Endothelial cell of umbilical vein (primary cell): ENCODE measurements at regions not wholly inside any gene's neighbourhood (a gene's known extent, or its start where the extent isn't known, plus 50 kb on each side); places are given as distances from the start of the nearest gene placed in this dataset.

Source experiments
- BruUV-seq: library from RNA; stranded (reverse); fragments of 400-500 nt; replicated peaks from 2 replicates; lab custom pipeline; 2021; lab: Mats Ljungman, UMichigan
- CTCF ChIA-PET: fragments of 300-600, 350-600 bp; sonication (Branson Sonifier 250); formaldehyde crosslinking; loops from one replicate; lab custom pipeline; 2021; ENCODE audit warnings: antibody characterized with exemption, inconsistent platforms; lab: Charles Lee
- POLR2A ChIA-PET: fragments of 300-600, 350-600 bp; sonication (Branson Sonifier 250); formaldehyde crosslinking; loops from one replicate; lab custom pipeline; 2021; ENCODE audit warnings: antibody characterized with exemption, inconsistent platforms; lab: Charles Lee
- DNase-seq: peaks from one replicate; pipeline ENCODE4 v3.0.0-alpha.2; 2011; ENCODE audit warnings: low read depth, low spot score
- FAIRE-seq: peaks from 2 replicates; lab custom pipeline; 2011; peaks lifted over from hg19 to GRCh38; lab: Jason Lieb, UNC
- H2AFZ ChIP-seq: 2 replicates; pipeline ENCODE4 v1.6.0; 2012; ENCODE audit warnings: low read depth, low read length, control low read depth, inconsistent platforms
- H3K27ac ChIP-seq: 2 replicates; pipeline ENCODE4 v1.5.1; 2011; ENCODE audit warnings: low read depth, mild to moderate bottlenecking, control low read depth, low read length, moderate library complexity; ENCODE audit not compliant: insufficient read depth
- H3K27me3 ChIP-seq, 2 experiments: 2 replicates each; pipeline versions ENCODE4 v1.6.0 to v1.6.1; 2011; ENCODE audit warnings: low read length in 2 of 2, mixed read lengths in 1 of 2; ENCODE audit not compliant: control insufficient read depth in 2 of 2, insufficient read depth in 2 of 2
- H3K36me3 ChIP-seq, 2 experiments: 2 replicates in 1 of 2; 3 replicates in 1 of 2; pipeline ENCODE4 v1.5.1; 2011; ENCODE audit warnings: low read length in 2 of 2, mild to moderate bottlenecking in 1 of 2, moderate library complexity in 1 of 2; ENCODE audit not compliant: control insufficient read depth in 2 of 2, insufficient read depth in 2 of 2; ENCODE audit errors: extremely low read depth in 1 of 2
- H3K4me1 ChIP-seq: 3 replicates; pipeline ENCODE4 v1.5.1; 2011; ENCODE audit warnings: mild to moderate bottlenecking, low read length; ENCODE audit not compliant: control insufficient read depth, insufficient read depth; ENCODE audit errors: extremely low read depth
- H3K4me2 ChIP-seq: 2 replicates; pipeline ENCODE4 v1.6.1; 2011; ENCODE audit warnings: low read length, control low read depth, mixed read lengths; ENCODE audit not compliant: insufficient read depth
- H3K4me3 ChIP-seq, 3 experiments: fragments of 200-600 bp in 1 of 3; sonication (generic), shearing (Covaris generic) in 1 of 3; replicated peaks in 1 of 3; 2 replicates each; pipeline ENCODE4 v1.5.1; 2011 to 2016; ENCODE audit warnings: control low read depth in 3 of 3, low read length in 3 of 3, mild to moderate bottlenecking in 2 of 3, inconsistent platforms in 1 of 3, low read depth in 1 of 3, moderate library complexity in 1 of 3; ENCODE audit not compliant: insufficient read depth in 1 of 3
- H3K79me2 ChIP-seq: 2 replicates; pipeline ENCODE4 v1.6.0; 2012; ENCODE audit warnings: low read length, inconsistent platforms; ENCODE audit not compliant: control insufficient read depth, insufficient read depth
- H3K9ac ChIP-seq: replicated peaks from 2 replicates; pipeline ENCODE3; 2011; ENCODE audit warnings: low read length, control low read depth; ENCODE audit not compliant: insufficient read depth; ENCODE audit errors: extremely low read depth
- H3K9me1 ChIP-seq: replicated peaks from 3 replicates; pipeline ENCODE4 v1.6.0; 2011; ENCODE audit warnings: mild to moderate bottlenecking, low read length; ENCODE audit not compliant: control insufficient read depth, insufficient read depth; ENCODE audit errors: extremely low read depth
- H3K9me3 ChIP-seq: replicated peaks from 2 replicates; pipeline ENCODE4 v1.5.1; 2012; ENCODE audit warnings: low read length, inconsistent platforms; ENCODE audit not compliant: control insufficient read depth, insufficient read depth
- H4K20me1 ChIP-seq: replicated peaks from 2 replicates; pipeline ENCODE3; 2011; ENCODE audit warnings: mild to moderate bottlenecking, low read length; ENCODE audit not compliant: control insufficient read depth, insufficient read depth; ENCODE audit errors: extremely low read depth
- CTCF ChIP-seq, 2 donors: IDR thresholded peaks; 1 replicate in 1 of 2; 2 replicates in 1 of 2; pipeline ENCODE4 v1.5.1; 2011; ENCODE audit warnings: low read length in 2 of 2, mild to moderate bottlenecking in 2 of 2, moderate library complexity in 2 of 2, control low read depth in 1 of 2, inconsistent platforms in 1 of 2, low read depth in 1 of 2; ENCODE audit not compliant: insufficient read depth in 1 of 2; ENCODE audit errors: extremely low read depth in 1 of 2
- EZH2 ChIP-seq: IDR thresholded peaks from 2 replicates; pipeline ENCODE4 v1.6.1; 2012; ENCODE audit warnings: borderline replicate concordance, low read depth, mild to moderate bottlenecking, moderate library complexity, low read length, inconsistent platforms; ENCODE audit not compliant: severe bottlenecking
- FOS ChIP-seq: IDR thresholded peaks from 2 replicates; pipeline ENCODE4 v1.6.1; 2011; ENCODE audit warnings: mild to moderate bottlenecking, low read length, moderate library complexity, borderline replicate concordance; ENCODE audit not compliant: insufficient read depth
- GATA2 ChIP-seq: IDR thresholded peaks from 2 replicates; pipeline ENCODE4 v1.7.0; 2011; ENCODE audit warnings: low read depth, mild to moderate bottlenecking, moderate library complexity, mixed read lengths, low read length; ENCODE audit not compliant: insufficient read length, insufficient read depth
- JUN ChIP-seq: IDR thresholded peaks from 2 replicates; pipeline ENCODE4 v1.6.1; 2011; ENCODE audit warnings: borderline replicate concordance, low read depth; ENCODE audit not compliant: insufficient read length, insufficient read depth
- MAX ChIP-seq: IDR thresholded peaks from 2 replicates; pipeline ENCODE4 v1.6.1; 2011; ENCODE audit not compliant: insufficient read depth, insufficient read length
- MYC ChIP-seq: IDR thresholded peaks from one replicate; pipeline ENCODE4 v1.6.1; 2011; ENCODE audit warnings: mild to moderate bottlenecking, low read depth, low read length
- POLR2A ChIP-seq: IDR thresholded peaks from 2 replicates; pipeline ENCODE4 v1.6.1; 2012; ENCODE audit warnings: low read depth, mild to moderate bottlenecking, control low read depth, low read length
- POLR2AphosphoS5 ChIP-seq: IDR thresholded peaks from 2 replicates; pipeline ENCODE4 v1.6.1; 2012; ENCODE audit warnings: low read depth, mild to moderate bottlenecking, control low read depth, low read length, moderate library complexity; ENCODE audit not compliant: insufficient read depth
- dilution Hi-C: fragments of 300-500 bp; cut with MboI; formaldehyde crosslinking; loops from one replicate; pipeline ENCODE4 v1.15.0; 2019; ENCODE audit warnings: low sequenced_read_pairs; ENCODE audit not compliant: extremely low pct_ligation_motif_present
- intact Hi-C: fragments of 100-400 bp; cut with micrococcal nuclease; formaldehyde crosslinking; loops from one replicate; pipeline ENCODE4 v1.10.0; 2022

- Histone ChIP-seq H3K27ac (no peak overlapping the region), H3K4me1 (no peaks in the 10 kb centered on the region), H3K9me3 (no peaks in the 10 kb centered on the region), H3K27me3 (no peaks in the 10 kb centered on the region), H3K79me2 (no peaks in the 10 kb centered on the region), H4K20me1 (no peaks in the 10 kb centered on the region), H3K4me3 (no peak overlapping the region), H3K4me2 (no peak overlapping the region), H3K9me1 (no peaks in the 10 kb centered on the region), H3K36me3 (no peaks in the 10 kb centered on the region), H2AFZ (no peak overlapping the region), H3K9ac (no peak overlapping the region)
- no TSS peak for BruUV-seq
- ChIA-PET POLR2A (no interaction called here), CTCF (no interaction called here)
- intact Hi-C loops (no loop called here), dilution Hi-C loops (no loop called here)
- DNase-seq (no peak), FAIRE-seq (no peak)
- no peak for TF ChIP-seq FOS
- TF ChIP-seq POLR2AphosphoS5, result no peak
- TF ChIP-seq MYC, result no peak
- TF ChIP-seq GATA2, result no peak
Observed at GRCh38 chr1:199161766-199162303, 523.0 kb downstream of the PTPRC start.

- no peak overlapping the region for H2AFZ ChIP-seq
- no peak overlapping the region for H3K4me3 ChIP-seq
- POLR2A ChIA-PET, result no interaction called here
- no peaks in the 10 kb centered on the region for H3K9me1 ChIP-seq
- H4K20me1 ChIP-seq, result no peaks in the 10 kb centered on the region
- no peak for FAIRE-seq
- TF ChIP-seq POLR2AphosphoS5, result no peak
- TF ChIP-seq JUN, result no peak
- TF ChIP-seq GATA2, result no peak
- TF ChIP-seq POLR2A, result no peak
- TF ChIP-seq CTCF (IDR thresholded peaks at IDR 0.05; ENCODE audit: extremely low read depth in 1 of 2, insufficient read depth in 1 of 2, low read depth in 1 of 2, low read length in 2 of 2), result no peak
- no peak for TF ChIP-seq MYC
- TF ChIP-seq MAX, result no peak
- TF ChIP-seq FOS, result no peak
- TF ChIP-seq EZH2, result no peak
- DNase-seq, result no peak
- no peaks in the 10 kb centered on the region for H3K27me3 ChIP-seq
- dilution Hi-C loops (no loop called here), intact Hi-C loops (no loop called here)
- no peak overlapping the region for H3K4me2 ChIP-seq
- H3K79me2 ChIP-seq, result no peaks in the 10 kb centered on the region
- H3K9me3 ChIP-seq, result no peaks in the 10 kb centered on the region
- no peak overlapping the region for H3K27ac ChIP-seq
- no peak overlapping the region for H3K9ac ChIP-seq
- no TSS peak for BruUV-seq
- H3K4me1 ChIP-seq, result no peaks in the 10 kb centered on the region
- no peaks in the 10 kb centered on the region for H3K36me3 ChIP-seq
- CTCF ChIA-PET, result interaction anchor here (1.2 kb wide), 1 partner anchor 33 kb away, joined by 3 read pairs; no protein-coding TSS in a partner anchor
Observed at GRCh38 chr1:199163267-199163666, 524.4 kb downstream of the PTPRC start.
